ENCODE measurements at regions not wholly inside any gene's neighbourhood (a gene's known extent, or its start where the extent isn't known, plus 50 kb on each side); places are given as distances from the start of the nearest gene placed in this dataset.
"Not testable (repeated sequence)": the region's sequence is repeated elsewhere in the genome, so short reads cannot be mapped to it uniquely, and the experiment has no call there.

- Histone ChIP-seq H3K4me3 (ENCODE audit: low read depth, low read length, poor library complexity, severe bottlenecking) (no peak overlapping the region), H3K9me3 (ENCODE audit: low read depth, low read length, poor library complexity, severe bottlenecking) (no peaks in the 10 kb centered on the region), H3K4me1 (ENCODE audit: insufficient read depth, low read length, poor library complexity, severe bottlenecking) (no peaks in the 10 kb centered on the region), H3K36me3 (ENCODE audit: insufficient read depth, low read length, poor library complexity, severe bottlenecking) (no peaks in the 10 kb centered on the region), H3K27me3 (replicated peaks; ENCODE audit: insufficient read depth, low read depth, low read length, poor library complexity) (no peaks in the 10 kb centered on the region), H3K27ac (ENCODE audit: low read depth, low read length, poor library complexity, severe bottlenecking) (no peak overlapping the region)
- DNase-seq (ENCODE audit: low spot score): no peak
- CTCF ChIA-PET: no interaction called here
- no TSS peak for BruUV-seq (replicated peaks)
- no peak for TF ChIP-seq CTCF (conservative IDR thresholded peaks at IDR 0.05; ENCODE audit: low read depth, low read length)
- TF ChIP-seq EZH2 (IDR thresholded peaks at IDR 0.05; ENCODE audit: borderline replicate concordance, low read depth, low read length, poor library complexity, severe bottlenecking): no peak
- POLR2A ChIA-PET (ENCODE audit: low non-redundant PET): no interaction called here
- intact Hi-C loops (cut with micrococcal nuclease; ENCODE audit: unreplicated experiment): no loop called here
Measured at GRCh38 chr4:120207021-120207420, 140.4 kb upstream of the MAD2L1 start.

- Histone ChIP-seq H3K36me3 (ENCODE audit: insufficient read depth, low read length, poor library complexity, severe bottlenecking) (no peaks in the 10 kb centered on the region), H3K4me3 (ENCODE audit: low read depth, low read length, poor library complexity, severe bottlenecking) (no peak overlapping the region), H3K9me3 (ENCODE audit: low read depth, low read length, poor library complexity, severe bottlenecking) (no peaks in the 10 kb centered on the region), H3K27ac (ENCODE audit: low read depth, low read length, poor library complexity, severe bottlenecking) (no peak overlapping the region), H3K27me3 (replicated peaks; ENCODE audit: insufficient read depth, low read depth, low read length, poor library complexity) (no peaks in the 10 kb centered on the region), H3K4me1 (ENCODE audit: insufficient read depth, low read length, poor library complexity, severe bottlenecking) (no peaks in the 10 kb centered on the region)
- POLR2A ChIA-PET (ENCODE audit: low non-redundant PET): no interaction called here
- no peak for DNase-seq (ENCODE audit: low spot score)
- intact Hi-C loops (cut with micrococcal nuclease; ENCODE audit: unreplicated experiment): no loop called here
- CTCF ChIA-PET: no interaction called here
- no TSS peak for BruUV-seq (replicated peaks)
- no peak for TF ChIP-seq CTCF (conservative IDR thresholded peaks at IDR 0.05; ENCODE audit: low read depth, low read length)
- TF ChIP-seq EZH2 (IDR thresholded peaks at IDR 0.05; ENCODE audit: borderline replicate concordance, low read depth, low read length, poor library complexity, severe bottlenecking): no peak
Measured at GRCh38 chr4:120202222-120202621, 135.6 kb upstream of the MAD2L1 start.

GRCh38 chr4:120200573-120201110, 134.0 kb upstream of the MAD2L1 start:
- H3K27ac ChIP-seq (ENCODE audit: low read depth, low read length, poor library complexity, severe bottlenecking); H3K4me1 ChIP-seq (ENCODE audit: insufficient read depth, low read length, poor library complexity, severe bottlenecking); POLR2A ChIA-PET (ENCODE audit: low non-redundant PET); intact Hi-C loops (cut with micrococcal nuclease; ENCODE audit: unreplicated experiment); H3K9me3 ChIP-seq (ENCODE audit: low read depth, low read length, poor library complexity, severe bottlenecking); H3K36me3 ChIP-seq (ENCODE audit: insufficient read depth, low read length, poor library complexity, severe bottlenecking); DNase-seq (ENCODE audit: low spot score); H3K27me3 ChIP-seq (replicated peaks; ENCODE audit: insufficient read depth, low read depth, low read length, poor library complexity); H3K4me3 ChIP-seq (ENCODE audit: low read depth, low read length, poor library complexity, severe bottlenecking); CTCF ChIA-PET; BruUV-seq (replicated peaks): not testable (repeated sequence)

- intact Hi-C loops (cut with micrococcal nuclease; ENCODE audit: unreplicated experiment): no loop called here
- CTCF ChIA-PET: no interaction called here
- BruUV-seq (replicated peaks): no TSS peak
Measured at GRCh38 chr4:120198411-120198810, 131.8 kb upstream of the MAD2L1 start.

More at GRCh38 chr4:120198411-120198810, 131.8 kb upstream of the MAD2L1 start:
- Histone ChIP-seq H3K27ac (ENCODE audit: low read depth, low read length, poor library complexity, severe bottlenecking) (no peak overlapping the region), H3K27me3 (replicated peaks; ENCODE audit: insufficient read depth, low read depth, low read length, poor library complexity) (no peaks in the 10 kb centered on the region), H3K9me3 (ENCODE audit: low read depth, low read length, poor library complexity, severe bottlenecking) (no peaks in the 10 kb centered on the region), H3K4me1 (ENCODE audit: insufficient read depth, low read length, poor library complexity, severe bottlenecking) (no peaks in the 10 kb centered on the region), H3K4me3 (ENCODE audit: low read depth, low read length, poor library complexity, severe bottlenecking) (no peak overlapping the region), H3K36me3 (ENCODE audit: insufficient read depth, low read length, poor library complexity, severe bottlenecking) (no peaks in the 10 kb centered on the region)
- TF ChIP-seq EZH2 (IDR thresholded peaks at IDR 0.05; ENCODE audit: borderline replicate concordance, low read depth, low read length, poor library complexity, severe bottlenecking) (no peak), CTCF (conservative IDR thresholded peaks at IDR 0.05; ENCODE audit: low read depth, low read length) (no peak)
- POLR2A ChIA-PET (ENCODE audit: low non-redundant PET): no interaction called here
- DNase-seq (ENCODE audit: low spot score): no peak
